ENCODE measurements at regions not wholly inside any gene's neighbourhood (a gene's known extent, or its start where the extent isn't known, plus 50 kb on each side); places are given as distances from the start of the nearest gene placed in this dataset.

GRCh38 chr10:69716711-69717560 is 84.8 kb upstream of the COL13A1 start:
- peak; percentile 69 for DNase-seq (ENCODE audit: low spot score)

GRCh38 chr10:69718951-69719350 is 82.8 kb upstream of the COL13A1 start:
- no peak for DNase-seq (ENCODE audit: low spot score)

GRCh38 chr10:69721690-69722310 is 79.9 kb upstream of the COL13A1 start:
- no peak for DNase-seq (ENCODE audit: low spot score)

GRCh38 chr10:69723653-69724052 is 78.1 kb upstream of the COL13A1 start:
- DNase-seq (ENCODE audit: low spot score): no peak

GRCh38 chr10:69726850-69727249 is 74.9 kb upstream of the COL13A1 start:
- DNase-seq (ENCODE audit: low spot score): no peak

- no peak for DNase-seq (ENCODE audit: low spot score)
Observed at GRCh38 chr10:69728335-69728870, 73.3 kb upstream of the COL13A1 start.

GRCh38 chr10:69729326-69730048 is 72.2 kb upstream of the COL13A1 start:
- DNase-seq (ENCODE audit: low spot score): no peak

- no peak for DNase-seq (ENCODE audit: low spot score)
Observed at GRCh38 chr10:69730251-69731156, 71.2 kb upstream of the COL13A1 start.

- DNase-seq (ENCODE audit: low spot score): no peak
Observed at GRCh38 chr10:69731184-69731583, 70.5 kb upstream of the COL13A1 start.

- DNase-seq (ENCODE audit: low spot score): no peak
Observed at GRCh38 chr10:69731698-69732097, 70.0 kb upstream of the COL13A1 start.

- DNase-seq (ENCODE audit: low spot score): no peak
Observed at GRCh38 chr10:69732147-69732825, 69.4 kb upstream of the COL13A1 start.

- no peak for DNase-seq (ENCODE audit: low spot score)
Observed at GRCh38 chr10:69732826-69733150, 68.9 kb upstream of the COL13A1 start.

- DNase-seq (ENCODE audit: low spot score): no peak
Observed at GRCh38 chr10:69733791-69734261, 67.9 kb upstream of the COL13A1 start.

- no peak for DNase-seq (ENCODE audit: low spot score)
Observed at GRCh38 chr10:69734416-69734796, 67.3 kb upstream of the COL13A1 start.

GRCh38 chr10:69734797-69735468 is 66.8 kb upstream of the COL13A1 start:
- DNase-seq (ENCODE audit: low spot score): peak; percentile 33

GRCh38 chr10:69736886-69737641 is 64.6 kb upstream of the COL13A1 start:
- DNase-seq (ENCODE audit: low spot score): no peak

GRCh38 chr10:69738071-69738470 is 63.6 kb upstream of the COL13A1 start:
- no peak for DNase-seq (ENCODE audit: low spot score)

- DNase-seq (ENCODE audit: low spot score): no peak
Observed at GRCh38 chr10:69738858-69739435, 62.8 kb upstream of the COL13A1 start.

- no peak for DNase-seq (ENCODE audit: low spot score)
Observed at GRCh38 chr10:69739634-69740033, 62.1 kb upstream of the COL13A1 start.

Data from NAMALWA (cell line).